ENCODE measurements at regions not wholly inside any gene's neighbourhood (a gene's known extent, or its start where the extent isn't known, plus 50 kb on each side); places are given as distances from the start of the nearest gene placed in this dataset.

DNA sequence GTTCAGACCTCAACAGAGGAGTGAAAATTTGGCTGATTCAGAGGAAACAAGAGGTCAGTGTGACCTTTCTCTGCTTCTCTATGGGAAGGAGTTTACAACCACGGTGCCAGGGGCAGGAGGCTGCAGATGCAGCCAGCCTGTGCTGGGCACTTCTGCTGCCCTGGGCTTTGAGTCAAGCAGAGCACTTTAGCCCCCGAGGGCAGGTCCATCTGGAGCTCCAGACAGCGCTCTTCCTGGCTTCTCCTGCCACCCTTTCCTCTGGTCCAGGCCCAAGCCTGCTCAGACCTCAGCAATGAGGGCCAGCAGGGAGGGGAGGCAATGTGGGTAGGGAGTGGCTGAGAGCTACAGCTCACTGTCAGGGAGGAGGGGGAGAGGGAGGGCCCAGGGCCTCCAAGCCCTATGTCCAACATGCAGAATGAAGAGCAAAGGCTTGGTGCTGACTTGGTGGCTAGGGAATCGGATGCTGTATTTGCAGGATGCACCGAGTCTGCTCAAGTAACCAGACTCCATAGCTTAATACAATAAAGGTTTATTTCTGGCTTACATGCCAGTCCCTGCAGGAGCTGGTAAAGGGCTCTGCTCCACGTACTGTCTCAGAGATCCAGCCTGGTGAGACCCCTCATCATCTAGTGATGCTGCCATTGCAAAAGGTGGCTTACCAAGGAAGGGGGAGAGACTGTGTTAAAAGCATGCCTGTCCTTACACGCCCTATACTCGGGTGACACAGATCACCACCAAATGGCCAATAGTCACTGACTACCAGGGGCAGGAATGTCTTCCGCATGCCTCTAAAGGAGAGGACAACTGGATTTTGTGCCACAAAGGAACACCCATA is 481.6 kb downstream of the RPS24 start:
- TF ChIP-seq, protein P1, sequence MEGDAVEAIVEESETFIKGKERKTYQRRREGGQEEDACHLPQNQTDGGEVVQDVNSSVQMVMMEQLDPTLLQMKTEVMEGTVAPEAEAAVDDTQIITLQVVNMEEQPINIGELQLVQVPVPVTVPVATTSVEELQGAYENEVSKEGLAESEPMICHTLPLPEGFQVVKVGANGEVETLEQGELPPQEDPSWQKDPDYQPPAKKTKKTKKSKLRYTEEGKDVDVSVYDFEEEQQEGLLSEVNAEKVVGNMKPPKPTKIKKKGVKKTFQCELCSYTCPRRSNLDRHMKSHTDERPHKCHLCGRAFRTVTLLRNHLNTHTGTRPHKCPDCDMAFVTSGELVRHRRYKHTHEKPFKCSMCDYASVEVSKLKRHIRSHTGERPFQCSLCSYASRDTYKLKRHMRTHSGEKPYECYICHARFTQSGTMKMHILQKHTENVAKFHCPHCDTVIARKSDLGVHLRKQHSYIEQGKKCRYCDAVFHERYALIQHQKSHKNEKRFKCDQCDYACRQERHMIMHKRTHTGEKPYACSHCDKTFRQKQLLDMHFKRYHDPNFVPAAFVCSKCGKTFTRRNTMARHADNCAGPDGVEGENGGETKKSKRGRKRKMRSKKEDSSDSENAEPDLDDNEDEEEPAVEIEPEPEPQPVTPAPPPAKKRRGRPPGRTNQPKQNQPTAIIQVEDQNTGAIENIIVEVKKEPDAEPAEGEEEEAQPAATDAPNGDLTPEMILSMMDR (IDR thresholded peaks at IDR 0.05), result no peak
- no peak for TF ChIP-seq POLR2A (IDR thresholded peaks at IDR 0.05)
